GM21576 (cell line): ENCODE measurements at regions not wholly inside any gene's neighbourhood (a gene's known extent, or its start where the extent isn't known, plus 50 kb on each side); places are given as distances from the start of the nearest gene placed in this dataset.
"Not testable (repeated sequence)": the region's sequence is repeated elsewhere in the genome, so short reads cannot be mapped to it uniquely, and the experiment has no call there.

ENCODE experiments used
- ATAC-seq: cut with Tn5 transposase; IDR thresholded peaks from one replicate; pipeline ENCODE4 v1.9.1; 2021; ENCODE audit warnings: mild to moderate bottlenecking, moderate library complexity; ENCODE audit not compliant: unreplicated experiment

GRCh38 chr6:74891349-74891831 lies 314.5 kb downstream of the COL12A1 start:
- ATAC-seq = no peak

- ATAC-seq = no peak
Measured at GRCh38 chr6:74889635-74890034, 316.2 kb downstream of the COL12A1 start.

- ATAC-seq = not testable (repeated sequence)
Measured at GRCh38 chr6:74888741-74889140, 317.1 kb downstream of the COL12A1 start.

GRCh38 chr6:74879976-74880375 lies 325.9 kb downstream of the COL12A1 start:
- no peak for ATAC-seq

GRCh38 chr6:74879234-74879633 lies 326.6 kb downstream of the COL12A1 start:
- ATAC-seq = no peak

- no peak for ATAC-seq
Measured at GRCh38 chr6:74875193-74875592, 330.7 kb downstream of the COL12A1 start.

- no peak for ATAC-seq
Measured at GRCh38 chr6:74872754-74873476, 332.9 kb downstream of the COL12A1 start.

GRCh38 chr6:74871757-74872156 lies 334.1 kb downstream of the COL12A1 start:
- ATAC-seq = no peak

- ATAC-seq = no peak
Measured at GRCh38 chr6:74870403-74870802, 335.4 kb downstream of the COL12A1 start.

GRCh38 chr6:74867291-74867690 lies 338.6 kb downstream of the COL12A1 start:
- no peak for ATAC-seq

GRCh38 chr6:74863968-74864367 lies 341.9 kb downstream of the COL12A1 start:
- ATAC-seq = no peak

- no peak for ATAC-seq
Measured at GRCh38 chr6:74860456-74860855, 345.4 kb downstream of the COL12A1 start.

- ATAC-seq = no peak
Measured at GRCh38 chr6:74857157-74857556, 348.7 kb downstream of the COL12A1 start.

GRCh38 chr6:74853991-74854390 lies 351.9 kb downstream of the COL12A1 start:
- no peak for ATAC-seq

GRCh38 chr6:74851596-74851995 lies 354.3 kb downstream of the COL12A1 start:
- no peak for ATAC-seq

- ATAC-seq = no peak
Measured at GRCh38 chr6:74840953-74841352, 364.9 kb downstream of the COL12A1 start.

- no peak for ATAC-seq
Measured at GRCh38 chr6:74834967-74835366, 370.9 kb downstream of the COL12A1 start.

GRCh38 chr6:74826263-74826662 lies 379.6 kb downstream of the COL12A1 start:
- ATAC-seq = no peak

- ATAC-seq = no peak
Measured at GRCh38 chr6:74814440-74814839, 391.4 kb downstream of the COL12A1 start.

- ATAC-seq = no peak
Measured at GRCh38 chr6:74807674-74808073, 398.2 kb downstream of the COL12A1 start.

- no peak for ATAC-seq
Measured at GRCh38 chr6:74805916-74806696, 399.7 kb downstream of the COL12A1 start.

- no peak for ATAC-seq
Measured at GRCh38 chr6:74798302-74798701, 407.6 kb downstream of the COL12A1 start.
